GM18502 (cell line): ENCODE measurements at regions not wholly inside any gene's neighbourhood (a gene's known extent, or its start where the extent isn't known, plus 50 kb on each side); places are given as distances from the start of the nearest gene placed in this dataset.

Experiments
- ATAC-seq: cut with Tn5 transposase; IDR thresholded peaks from one replicate; pipeline ENCODE4 v1.9.1; 2021; ENCODE audit warnings: mild to moderate bottlenecking; ENCODE audit not compliant: unreplicated experiment, poor library complexity

- ATAC-seq: no peak
Measured at GRCh38 chr14:86305058-86305457, 775.1 kb downstream of the FLRT2 start.

- ATAC-seq: no peak
Measured at GRCh38 chr14:86299994-86300393, 770.0 kb downstream of the FLRT2 start.

GRCh38 chr14:86296173-86296572 is 766.2 kb downstream of the FLRT2 start:
- no peak for ATAC-seq

- no peak for ATAC-seq
Measured at GRCh38 chr14:86288336-86288735, 758.4 kb downstream of the FLRT2 start.

- ATAC-seq: no peak
Measured at GRCh38 chr14:86279405-86279804, 749.5 kb downstream of the FLRT2 start.

- no peak for ATAC-seq
Measured at GRCh38 chr14:86257973-86258372, 728.0 kb downstream of the FLRT2 start.

GRCh38 chr14:86243158-86243557 is 713.2 kb downstream of the FLRT2 start:
- peak; percentile 88 for ATAC-seq

GRCh38 chr14:86237733-86238132 is 707.8 kb downstream of the FLRT2 start:
- ATAC-seq: no peak

GRCh38 chr14:86221755-86222154 is 691.8 kb downstream of the FLRT2 start:
- ATAC-seq: no peak

- no peak for ATAC-seq
Measured at GRCh38 chr14:86221000-86221399, 691.1 kb downstream of the FLRT2 start.

GRCh38 chr14:86217523-86217922 is 687.6 kb downstream of the FLRT2 start:
- no peak for ATAC-seq

GRCh38 chr14:86203843-86204242 is 673.9 kb downstream of the FLRT2 start:
- ATAC-seq: no peak

- ATAC-seq: no peak
Measured at GRCh38 chr14:86196471-86196870, 666.5 kb downstream of the FLRT2 start.

- no peak for ATAC-seq
Measured at GRCh38 chr14:86193756-86194155, 663.8 kb downstream of the FLRT2 start.

- ATAC-seq: no peak
Measured at GRCh38 chr14:86179980-86180379, 650.0 kb downstream of the FLRT2 start.

GRCh38 chr14:86168371-86168770 is 638.4 kb downstream of the FLRT2 start:
- ATAC-seq: no peak

GRCh38 chr14:86166541-86166940 is 636.6 kb downstream of the FLRT2 start:
- no peak for ATAC-seq

GRCh38 chr14:86153480-86153879 is 623.5 kb downstream of the FLRT2 start:
- no peak for ATAC-seq

GRCh38 chr14:86143248-86143647 is 613.3 kb downstream of the FLRT2 start:
- ATAC-seq: no peak

- ATAC-seq: no peak
Measured at GRCh38 chr14:86141966-86142365, 612.0 kb downstream of the FLRT2 start.

- ATAC-seq: no peak
Measured at GRCh38 chr14:86129426-86129825, 599.5 kb downstream of the FLRT2 start.

GRCh38 chr14:86124328-86124727 is 594.4 kb downstream of the FLRT2 start:
- no peak for ATAC-seq

- ATAC-seq: no peak
Measured at GRCh38 chr14:86115972-86116371, 586.0 kb downstream of the FLRT2 start.
